GM23338 (cell line): ENCODE measurements at regions not wholly inside any gene's neighbourhood (a gene's known extent, or its start where the extent isn't known, plus 50 kb on each side); places are given as distances from the start of the nearest gene placed in this dataset.

Experiments
- ATAC-seq: fragments of 200-7000 bp; cut with Tn5 transposase; 3 replicates; pipeline ENCODE4 v1.9.1; 2020
- DNase-seq: peaks from one replicate; pipeline ENCODE4 v3.0.0-alpha.2; 2015; ENCODE audit warnings: low spot score
- H2AFZ ChIP-seq: fragments of 200-600 bp; sonication (generic); 2 replicates; pipeline ENCODE4 v1.8.0; 2016; ENCODE audit warnings: antibody characterized with exemption, mild to moderate bottlenecking, moderate library complexity
- H3F3A ChIP-seq: fragments of 200-600 bp; sonication (generic); replicated peaks from 2 replicates; pipeline ENCODE4 v1.8.0; 2017; ENCODE audit warnings: antibody characterized with exemption, mixed run types, low read depth
- H3K27ac ChIP-seq: fragments of 200-600 bp; sonication (generic); 2 replicates; pipeline ENCODE4 v1.6.1; 2016; ENCODE audit warnings: low read depth
- H3K27me3 ChIP-seq: fragments of 200-600 bp; sonication (generic); 2 replicates; pipeline ENCODE4 v1.8.0; 2016; ENCODE audit warnings: mild to moderate bottlenecking, mixed run types, moderate library complexity; ENCODE audit not compliant: insufficient read depth
- H3K36me3 ChIP-seq: fragments of 200-600 bp; sonication (generic); 2 replicates; pipeline ENCODE4 v1.8.0; 2016; ENCODE audit warnings: mild to moderate bottlenecking; ENCODE audit not compliant: insufficient read depth
- H3K4me1 ChIP-seq: fragments of 200-600 bp; sonication (generic); 2 replicates; pipeline ENCODE4 v1.8.0; 2016; ENCODE audit warnings: mild to moderate bottlenecking, moderate library complexity; ENCODE audit not compliant: insufficient read depth
- H3K4me2 ChIP-seq: fragments of 200-600 bp; sonication (generic); 2 replicates; pipeline ENCODE4 v1.7.1; 2017; ENCODE audit warnings: mixed run types
- H3K4me3 ChIP-seq: fragments of 200-600 bp; sonication (generic); 2 replicates; pipeline ENCODE4 v1.6.1; 2016; ENCODE audit warnings: mixed run types
- H3K79me2 ChIP-seq: fragments of 200-600 bp; sonication (generic); replicated peaks from 2 replicates; pipeline ENCODE4 v1.8.0; 2017; ENCODE audit warnings: mild to moderate bottlenecking; ENCODE audit not compliant: insufficient read depth
- H3K9me2 ChIP-seq: fragments of 200-600 bp; sonication (generic); 2 replicates; pipeline ENCODE4 v1.8.0; 2017; ENCODE audit not compliant: insufficient read depth
- H4K20me1 ChIP-seq: fragments of 200-600 bp; sonication (generic); replicated peaks from 2 replicates; pipeline ENCODE4 v1.8.0; 2017; ENCODE audit warnings: mild to moderate bottlenecking; ENCODE audit not compliant: insufficient read depth
- H3K27ac Mint-ChIP-seq: 2 replicates; pipeline ENCODE4 v1.8.0; 2020; ENCODE audit warnings: inconsistent platforms, mild to moderate bottlenecking, moderate library complexity, mixed read lengths
- H3K27me3 Mint-ChIP-seq: 3 replicates; pipeline ENCODE4 v1.8.0; 2022; ENCODE audit warnings: low read depth, mild to moderate bottlenecking, moderate library complexity, mixed read lengths, inconsistent platforms; ENCODE audit not compliant: insufficient read depth, poor library complexity
- H3K36me3 Mint-ChIP-seq: 3 replicates; pipeline ENCODE4 v1.8.0; 2021; ENCODE audit warnings: low read depth, mild to moderate bottlenecking, inconsistent platforms, moderate library complexity, mixed read lengths
- H3K4me1 Mint-ChIP-seq: 3 replicates; pipeline ENCODE4 v1.8.0; 2020; ENCODE audit warnings: mild to moderate bottlenecking, inconsistent platforms, mixed read lengths
- H3K4me3 Mint-ChIP-seq: 3 replicates; pipeline ENCODE4 v1.8.0; 2021; ENCODE audit warnings: moderate library complexity, mild to moderate bottlenecking, inconsistent platforms, mixed read lengths
- H3K9me3 Mint-ChIP-seq: 3 replicates; pipeline ENCODE4 v1.8.0; 2020; ENCODE audit warnings: moderate library complexity, mild to moderate bottlenecking, inconsistent platforms, mixed read lengths
- CREB1 ChIP-seq: fragments of 250-450 bp; sonication (Bioruptor Pico); IDR thresholded peaks from 2 replicates; pipeline ENCODE4 v1.5.0; 2020; ENCODE audit warnings: low read depth, mild to moderate bottlenecking, moderate library complexity
- ETS1 ChIP-seq: IDR thresholded peaks from 2 replicates; pipeline ENCODE4 v1.6.1; 2016; ENCODE audit warnings: antibody characterized with exemption
- EZH2phosphoT487 ChIP-seq: fragments of 200-600 bp; sonication (generic); IDR thresholded peaks from one replicate; pipeline ENCODE4 v1.8.1; 2018; ENCODE audit warnings: antibody characterized with exemption; ENCODE audit not compliant: unreplicated experiment
- JUNB ChIP-seq: IDR thresholded peaks from one replicate; pipeline ENCODE4 v1.6.1; 2016; ENCODE audit warnings: antibody characterized with exemption; ENCODE audit not compliant: unreplicated experiment
- NANOG ChIP-seq: IDR thresholded peaks from 2 replicates; pipeline ENCODE4 v1.6.1; 2016; ENCODE audit warnings: antibody characterized with exemption, borderline replicate concordance
- POLR2AphosphoS5 ChIP-seq: IDR thresholded peaks from 2 replicates; pipeline ENCODE4 v1.6.1; 2016; ENCODE audit warnings: antibody characterized with exemption, low read depth
- REST ChIP-seq: IDR thresholded peaks from one replicate; pipeline ENCODE4 v1.6.1; 2018; ENCODE audit warnings: antibody characterized with exemption; ENCODE audit not compliant: unreplicated experiment
- STAT1 ChIP-seq: IDR thresholded peaks from one replicate; pipeline ENCODE4 v1.6.1; 2016; ENCODE audit warnings: antibody characterized with exemption; ENCODE audit not compliant: unreplicated experiment
- ZNF114 ChIP-seq: fragments of 250-450 bp; sonication (Bioruptor Pico); IDR thresholded peaks from 2 replicates; pipeline ENCODE4 v1.5.0; 2020; ENCODE audit warnings: mild to moderate bottlenecking, moderate library complexity
- ZNF331 ChIP-seq: fragments of 250-450 bp; sonication (Bioruptor Pico); IDR thresholded peaks from 2 replicates; pipeline ENCODE4 v1.5.0; 2020; ENCODE audit warnings: low read depth, mild to moderate bottlenecking, moderate library complexity
- ZNF462 ChIP-seq: fragments of 250-450 bp; sonication (Bioruptor Pico); IDR thresholded peaks from 2 replicates; pipeline ENCODE4 v1.5.0; 2020; ENCODE audit warnings: mild to moderate bottlenecking, moderate library complexity

GRCh38 chr6:140627002-140627401 lies 1252.6 kb upstream of the CITED2 start:
- Mint-ChIP-seq H3K4me3 (no peak overlapping the region), H3K27me3 (peaks cover 3% of the 10 kb centered on the region), H3K9me3 (peaks cover 54% of the 10 kb centered on the region)

More at GRCh38 chr6:140627002-140627401, 1252.6 kb upstream of the CITED2 start:
- no peak overlapping the region for H2AFZ ChIP-seq
- DNase-seq: peak; percentile 9
- no peak overlapping the region for H3K4me2 ChIP-seq
- ATAC-seq: no peak
- no peak overlapping the region for H3K4me3 ChIP-seq
- H3K36me3 Mint-ChIP-seq: peaks cover 45% of the 10 kb centered on the region
- no peaks in the 10 kb centered on the region for H3K9me2 ChIP-seq
- H3K36me3 ChIP-seq: peaks cover 9% of the 10 kb centered on the region; the same call in 1 of the 2 replicates
- no peak overlapping the region for H3K27ac ChIP-seq
- no peaks in the 10 kb centered on the region for H3F3A ChIP-seq
- no peaks in the 10 kb centered on the region for H3K4me1 Mint-ChIP-seq
- no peaks in the 10 kb centered on the region for H4K20me1 ChIP-seq
- H3K27me3 ChIP-seq: no peaks in the 10 kb centered on the region
- H3K4me1 ChIP-seq: no peaks in the 10 kb centered on the region
- H3K27ac Mint-ChIP-seq: no peak overlapping the region
- H3K79me2 ChIP-seq: no peaks in the 10 kb centered on the region
- TF ChIP-seq REST (no peak), ZNF462 (CRISPR knock-in tag) (no peak), EZH2phosphoT487 (no peak), JUNB (no peak), POLR2AphosphoS5 (no peak), STAT1 (no peak), ETS1 (no peak), CREB1 (CRISPR knock-in tag) (no peak), NANOG (no peak), ZNF114 (CRISPR knock-in tag) (no peak), ZNF331 (CRISPR knock-in tag) (no peak)
